Ascending aorta (tissue), 2 donors: ENCODE measurements at regions not wholly inside any gene's neighbourhood (a gene's known extent, or its start where the extent isn't known, plus 50 kb on each side); places are given as distances from the start of the nearest gene placed in this dataset.

ENCODE experiments used
- DNase-seq, 2 donors: peaks; one replicate each; pipeline ENCODE4 v3.0.0-alpha.2; 2019; ENCODE audit warnings: low spot score in 2 of 2
- H3K27ac ChIP-seq, 2 donors: fragments of 200-600 bp; sonication (generic); one replicate each; pipeline ENCODE4 v1.5.1; 2016 to 2017; ENCODE audit warnings: mild to moderate bottlenecking in 1 of 2
- H3K27me3 ChIP-seq: fragments of 200-600 bp; sonication (generic); one replicate; pipeline ENCODE4 v1.5.1; 2017
- H3K36me3 ChIP-seq, 2 donors: fragments of 200-600 bp; sonication (generic); one replicate each; pipeline ENCODE4 v1.5.1; 2016
- H3K4me1 ChIP-seq, 2 donors: fragments of 200-600 bp; sonication (generic); one replicate each; pipeline ENCODE4 v1.5.1; 2016 to 2017; ENCODE audit warnings: mild to moderate bottlenecking in 1 of 2
- H3K4me3 ChIP-seq, 2 donors: fragments of 200-600 bp; sonication (generic); one replicate each; pipeline ENCODE4 v1.5.1; 2016 to 2017; ENCODE audit warnings: mild to moderate bottlenecking in 1 of 2
- H3K9me3 ChIP-seq, 2 donors: fragments of 200-600 bp; sonication (generic); one replicate each; pipeline ENCODE4 v1.5.1; 2016
- intact Hi-C: fragments of 100-400 bp; cut with DNase I; formaldehyde crosslinking; loops from one replicate; pipeline ENCODE4 v1.15.1; 2023
- TF ChIP-seq, protein P1 (sequence below), 3 experiments: fragments of 200-600 bp in 2 of 3; fragments of 450-650 bp in 1 of 3; sonication (generic) in 2 of 3; IDR thresholded peaks; one replicate each; pipeline ENCODE4 v1.5.1; 2016 to 2019; ENCODE audit warnings: antibody characterized with exemption in 3 of 3, mild to moderate bottlenecking in 1 of 3, moderate library complexity in 1 of 3

GRCh38 chr14:89701211-89702043, 253.1 kb downstream of the EFCAB11 start:
- Histone ChIP-seq H3K27me3 (no peaks in the 10 kb centered on the region), H3K4me3 (peak overlapping the region; percentile 55 to 76), H3K27ac (peak overlapping the region; percentile 61 to 71), H3K9me3 (no peaks in the 10 kb centered on the region), H3K4me1 (peaks cover 0 to 12% of the 10 kb centered on the region in 2 donors), H3K36me3 (no peaks in the 10 kb centered on the region)
- peak; percentile 49 to 92 for DNase-seq
- TF ChIP-seq, protein P1, sequence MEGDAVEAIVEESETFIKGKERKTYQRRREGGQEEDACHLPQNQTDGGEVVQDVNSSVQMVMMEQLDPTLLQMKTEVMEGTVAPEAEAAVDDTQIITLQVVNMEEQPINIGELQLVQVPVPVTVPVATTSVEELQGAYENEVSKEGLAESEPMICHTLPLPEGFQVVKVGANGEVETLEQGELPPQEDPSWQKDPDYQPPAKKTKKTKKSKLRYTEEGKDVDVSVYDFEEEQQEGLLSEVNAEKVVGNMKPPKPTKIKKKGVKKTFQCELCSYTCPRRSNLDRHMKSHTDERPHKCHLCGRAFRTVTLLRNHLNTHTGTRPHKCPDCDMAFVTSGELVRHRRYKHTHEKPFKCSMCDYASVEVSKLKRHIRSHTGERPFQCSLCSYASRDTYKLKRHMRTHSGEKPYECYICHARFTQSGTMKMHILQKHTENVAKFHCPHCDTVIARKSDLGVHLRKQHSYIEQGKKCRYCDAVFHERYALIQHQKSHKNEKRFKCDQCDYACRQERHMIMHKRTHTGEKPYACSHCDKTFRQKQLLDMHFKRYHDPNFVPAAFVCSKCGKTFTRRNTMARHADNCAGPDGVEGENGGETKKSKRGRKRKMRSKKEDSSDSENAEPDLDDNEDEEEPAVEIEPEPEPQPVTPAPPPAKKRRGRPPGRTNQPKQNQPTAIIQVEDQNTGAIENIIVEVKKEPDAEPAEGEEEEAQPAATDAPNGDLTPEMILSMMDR (IDR thresholded peaks at IDR 0.05), result no peak
- intact Hi-C loops, result loop anchor here (2.0 to 5.0 kb wide), 6 partner anchors 83 to 661 kb away; partner anchors contain the start of gene FOXN3

GRCh38 chr14:89700801-89701200, 253.7 kb downstream of the EFCAB11 start:
- TF ChIP-seq, protein P1 (IDR thresholded peaks at IDR 0.05), result no peak
- Histone ChIP-seq H3K27me3 (no peaks in the 10 kb centered on the region), H3K4me1 (peaks cover 0 to 12% of the 10 kb centered on the region in 2 donors), H3K36me3 (no peaks in the 10 kb centered on the region), H3K9me3 (no peaks in the 10 kb centered on the region), H3K4me3 (peak overlapping the region; percentile 55 to 76), H3K27ac (no peak overlapping the region)
- DNase-seq, result no peak
- intact Hi-C loops, result loop anchor here (2.0 to 5.0 kb wide), 6 partner anchors 82 to 660 kb away; partner anchors contain the start of gene FOXN3

DNA sequence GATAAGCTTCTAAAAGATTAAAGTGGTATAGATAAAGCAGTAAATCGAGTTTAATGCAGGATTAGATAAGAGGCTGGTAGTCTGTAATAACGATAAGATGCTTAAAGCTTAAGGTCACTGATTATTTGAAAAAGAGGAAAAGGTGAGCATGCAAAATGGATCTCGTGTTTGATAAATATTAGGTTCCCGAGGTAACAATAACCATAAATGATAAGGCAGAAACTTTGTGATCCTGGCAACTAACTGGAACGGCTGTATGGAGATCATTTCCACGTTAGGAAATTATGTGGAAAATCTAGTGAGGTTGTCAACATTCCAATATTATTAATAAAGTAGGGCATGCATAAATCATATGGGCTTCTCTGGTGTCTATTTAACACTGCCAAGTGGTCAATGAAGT, 255.5 kb downstream of the EFCAB11 start:
- DNase-seq, result no peak
- H3K4me3 ChIP-seq, result no peak overlapping the region
- H3K9me3 ChIP-seq, result no peaks in the 10 kb centered on the region
- no peaks in the 10 kb centered on the region for H3K27me3 ChIP-seq
- H3K27ac ChIP-seq, result no peak overlapping the region
- TF ChIP-seq, protein P1 (IDR thresholded peaks at IDR 0.05), result no peak
- no peaks in the 10 kb centered on the region for H3K36me3 ChIP-seq
- intact Hi-C loops, result no loop called here
- peaks cover 0 to 12% of the 10 kb centered on the region in 2 donors for H3K4me1 ChIP-seq

DNA sequence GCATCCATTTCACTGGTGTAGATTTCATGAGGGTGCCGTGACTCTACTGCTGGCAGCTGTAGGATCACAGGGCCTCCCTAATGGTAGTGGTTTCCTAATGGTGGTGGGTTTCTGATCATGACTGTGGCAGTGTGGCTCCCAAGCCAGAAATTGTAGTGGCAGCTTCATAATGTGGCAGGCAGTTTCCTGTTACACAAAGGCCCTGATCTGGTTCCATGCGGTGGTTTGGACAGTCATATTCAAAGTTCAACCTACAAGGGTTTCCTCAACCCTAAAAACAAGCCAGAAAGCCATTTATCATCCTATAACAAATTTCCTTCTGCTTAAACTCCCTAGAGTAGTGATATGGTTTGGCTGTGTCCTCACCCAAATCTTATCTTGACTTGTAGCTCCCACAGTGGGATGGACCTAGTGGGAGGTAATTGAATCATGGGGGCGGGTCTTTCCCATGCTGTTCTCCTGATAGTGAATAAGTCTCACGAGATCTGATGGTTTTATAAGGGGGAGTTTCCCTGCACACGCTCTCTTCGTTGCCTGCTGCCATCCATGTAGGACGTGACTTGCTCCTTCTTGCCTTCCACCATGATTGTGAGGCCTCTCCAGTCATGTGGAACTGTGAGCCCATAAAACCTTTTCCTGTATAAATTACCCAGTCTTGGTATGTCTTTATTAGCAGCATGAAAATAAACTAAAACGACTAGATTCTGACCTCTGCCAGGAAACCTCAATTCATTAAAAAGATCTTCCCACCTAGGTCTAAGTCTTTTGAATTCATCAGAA, 257.1 kb downstream of the EFCAB11 start:
- H3K27me3 ChIP-seq, result no peaks in the 10 kb centered on the region
- DNase-seq, result no peak
- H3K27ac ChIP-seq, result no peak overlapping the region
- intact Hi-C loops, result no loop called here
- H3K9me3 ChIP-seq, result no peaks in the 10 kb centered on the region
- no peak overlapping the region for H3K4me3 ChIP-seq
- peaks cover 0 to 12% of the 10 kb centered on the region in 2 donors for H3K4me1 ChIP-seq
- TF ChIP-seq, protein P1 (IDR thresholded peaks at IDR 0.05), result no peak
- H3K36me3 ChIP-seq, result no peaks in the 10 kb centered on the region

GRCh38 chr14:89695846-89696245, 258.7 kb downstream of the EFCAB11 start:
- TF ChIP-seq, protein P1 (IDR thresholded peaks at IDR 0.05), result no peak
- DNase-seq, result no peak
- H3K4me3 ChIP-seq, result no peak overlapping the region
- H3K27ac ChIP-seq, result no peak overlapping the region
- H3K9me3 ChIP-seq, result no peaks in the 10 kb centered on the region
- no peaks in the 10 kb centered on the region for H3K36me3 ChIP-seq
- intact Hi-C loops, result no loop called here
- peaks cover 0 to under 1% of the 10 kb centered on the region in 2 donors for H3K4me1 ChIP-seq
- H3K27me3 ChIP-seq, result no peaks in the 10 kb centered on the region
